Activated naive CD8-positive, alpha-beta T cell treated with anti-CD3 and anti-CD28 coated beads, Interleukin-2, amount 50 U/mL, for 16 hours (primary cell): ENCODE measurements at regions not wholly inside any gene's neighbourhood (a gene's known extent, or its start where the extent isn't known, plus 50 kb on each side); places are given as distances from the start of the nearest gene placed in this dataset.
"Not testable (repeated sequence)": the region's sequence is repeated elsewhere in the genome, so short reads cannot be mapped to it uniquely, and the experiment has no call there.

Experiments used
- DNase-seq: peaks from one replicate; pipeline ENCODE4 v3.0.0-alpha.2; 2020; ENCODE audit warnings: low read depth, low spot score

- no peak for DNase-seq
Observed at GRCh38 chr5:34553581-34553980, 102.5 kb upstream of the RAI14 start.

GRCh38 chr5:34554641-34555040 lies 101.5 kb upstream of the RAI14 start:
- DNase-seq: no peak

DNA sequence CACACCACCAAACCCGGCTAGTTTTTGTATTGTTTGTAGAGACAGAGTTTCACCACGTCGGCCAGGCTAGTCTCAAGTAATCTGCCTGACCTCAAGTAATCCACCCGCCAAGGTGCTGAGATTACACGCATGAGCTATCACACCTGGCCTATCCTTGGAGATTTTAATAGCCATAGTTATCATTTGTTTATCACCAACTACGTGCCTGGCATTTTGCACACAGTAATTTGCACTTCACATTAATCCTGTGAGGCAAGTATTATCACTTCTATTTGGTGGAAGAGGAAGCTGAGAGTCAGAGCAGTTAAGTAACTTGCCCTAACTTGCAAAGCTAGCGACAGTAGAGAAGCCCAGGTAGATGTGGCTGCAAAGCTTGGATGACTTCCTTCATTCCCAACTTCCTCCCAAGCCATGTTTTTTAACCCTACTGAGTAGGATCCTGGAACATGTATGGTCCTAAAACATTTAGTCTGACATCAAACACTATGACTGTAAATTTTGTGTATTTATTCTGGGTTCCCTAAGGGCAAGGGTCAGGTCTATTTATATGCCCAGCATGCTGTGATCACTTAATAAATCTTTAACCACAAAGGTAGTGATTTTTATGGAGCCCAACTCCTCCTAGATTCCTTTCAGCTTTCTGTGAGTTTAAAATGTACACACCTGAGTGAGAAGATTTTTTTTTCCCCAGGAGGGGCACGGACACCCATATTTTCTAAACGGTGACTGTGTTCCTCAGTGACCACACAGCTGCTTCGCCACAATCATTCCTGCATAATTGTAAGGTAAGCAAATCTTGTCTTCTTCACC lies 100.2 kb upstream of the RAI14 start:
- DNase-seq: no peak

DNA sequence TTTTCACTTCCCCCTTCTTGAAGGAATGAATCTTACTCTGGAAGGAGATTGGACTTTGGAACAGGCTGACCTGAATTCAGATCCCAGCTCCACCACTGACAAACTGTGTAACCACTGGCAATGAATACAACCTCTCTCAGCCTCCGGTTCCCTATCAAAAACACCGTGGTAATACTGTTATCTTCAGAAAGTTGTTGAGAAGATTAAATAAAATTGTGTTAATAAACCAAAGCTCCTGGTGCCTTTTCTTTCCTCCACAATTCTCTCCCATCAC lies 99.7 kb upstream of the RAI14 start:
- no peak for DNase-seq

GRCh38 chr5:34561581-34561980 lies 94.5 kb upstream of the RAI14 start:
- DNase-seq: not testable (repeated sequence)

DNA sequence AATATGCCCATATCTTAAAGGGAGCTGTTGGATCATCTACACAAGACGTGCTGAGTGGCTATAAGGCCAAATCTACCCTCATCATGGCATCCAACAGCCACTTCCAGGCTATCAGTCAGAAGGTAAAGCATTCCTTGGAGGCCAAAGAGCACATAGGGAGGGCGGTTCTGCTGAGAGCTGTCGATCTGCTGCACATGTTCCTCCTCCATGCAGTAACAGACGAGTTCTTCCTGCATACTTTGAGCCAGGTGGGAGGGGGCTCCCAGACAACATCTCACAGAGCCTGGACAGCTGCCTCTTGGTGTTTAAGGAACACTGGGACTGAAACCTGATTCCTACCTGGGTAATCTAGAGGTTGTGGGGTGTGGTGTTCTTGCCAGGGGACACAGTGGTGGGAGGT lies 93.3 kb upstream of the RAI14 start:
- DNase-seq: no peak

GRCh38 chr5:34563269-34563668 lies 92.9 kb upstream of the RAI14 start:
- DNase-seq: no peak

DNA sequence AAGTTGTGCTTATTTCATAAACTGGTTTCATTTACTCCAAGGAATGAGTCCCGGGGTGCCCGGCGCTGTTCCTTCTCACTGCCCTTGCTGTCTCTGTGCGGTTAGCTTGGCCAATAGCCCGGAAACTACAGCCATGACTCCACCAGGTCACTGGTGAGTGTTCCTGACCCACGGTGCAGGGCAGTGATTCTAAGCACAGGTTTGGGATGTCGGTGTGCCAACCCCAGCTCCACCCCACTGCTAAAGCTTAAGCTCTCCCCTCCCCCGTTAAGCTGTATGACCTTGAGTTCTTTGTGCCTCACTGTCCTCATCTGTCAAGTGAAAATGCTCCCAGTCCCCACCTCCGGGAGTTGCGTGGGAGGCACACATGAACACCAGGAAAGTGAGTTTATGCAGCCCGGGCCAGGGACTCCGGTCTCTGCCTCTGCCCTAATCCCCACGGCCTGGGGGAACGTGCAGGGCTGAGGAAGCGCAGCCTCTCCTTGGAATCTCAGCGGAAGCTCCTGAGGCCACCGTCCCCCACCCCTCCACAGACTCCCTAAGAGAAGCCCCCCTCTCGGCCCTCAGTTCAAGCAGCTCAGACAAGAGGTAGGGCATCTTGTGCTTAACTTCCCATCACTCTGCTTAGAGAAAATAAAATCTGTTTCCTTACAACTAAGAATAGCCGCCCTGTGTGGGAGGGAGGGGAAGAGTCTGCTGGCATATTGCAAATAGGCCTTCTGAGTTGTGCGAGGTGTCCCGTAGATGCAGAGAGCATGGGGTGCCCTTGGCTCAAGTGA lies 92.0 kb upstream of the RAI14 start:
- no peak for DNase-seq

DNA sequence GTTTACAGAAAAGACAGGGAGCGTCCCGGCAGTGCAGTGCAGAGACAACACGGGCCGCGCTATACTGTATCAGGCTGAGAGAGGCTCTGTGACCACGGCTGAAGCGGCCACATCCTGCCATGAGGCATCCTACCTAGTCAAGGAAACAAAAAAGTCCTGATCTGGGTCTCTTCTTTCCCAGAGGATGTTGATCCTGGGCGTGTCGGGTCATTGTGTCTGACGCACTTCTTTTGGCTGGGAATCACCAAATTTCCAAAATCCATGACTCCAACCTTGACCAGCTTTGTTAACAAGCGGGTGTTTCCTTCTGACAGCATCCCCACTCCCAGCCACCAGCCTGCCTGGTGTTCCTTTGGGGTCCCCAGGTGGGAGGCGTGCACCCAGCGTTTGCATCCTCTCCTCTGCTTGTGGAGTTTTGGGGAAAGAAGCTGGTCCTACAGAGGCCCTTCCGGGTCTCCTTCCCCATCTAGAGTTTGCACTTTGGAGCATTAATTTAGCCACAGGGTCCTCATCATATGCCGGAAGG lies 91.4 kb upstream of the RAI14 start:
- DNase-seq: no peak

GRCh38 chr5:34570143-34570542 lies 86.0 kb upstream of the RAI14 start:
- no peak for DNase-seq

GRCh38 chr5:34570721-34571676 lies 85.1 kb upstream of the RAI14 start:
- DNase-seq: no peak

GRCh38 chr5:34571677-34572041 lies 84.5 kb upstream of the RAI14 start:
- DNase-seq: no peak

GRCh38 chr5:34574936-34575467 lies 81.1 kb upstream of the RAI14 start:
- no peak for DNase-seq

DNA sequence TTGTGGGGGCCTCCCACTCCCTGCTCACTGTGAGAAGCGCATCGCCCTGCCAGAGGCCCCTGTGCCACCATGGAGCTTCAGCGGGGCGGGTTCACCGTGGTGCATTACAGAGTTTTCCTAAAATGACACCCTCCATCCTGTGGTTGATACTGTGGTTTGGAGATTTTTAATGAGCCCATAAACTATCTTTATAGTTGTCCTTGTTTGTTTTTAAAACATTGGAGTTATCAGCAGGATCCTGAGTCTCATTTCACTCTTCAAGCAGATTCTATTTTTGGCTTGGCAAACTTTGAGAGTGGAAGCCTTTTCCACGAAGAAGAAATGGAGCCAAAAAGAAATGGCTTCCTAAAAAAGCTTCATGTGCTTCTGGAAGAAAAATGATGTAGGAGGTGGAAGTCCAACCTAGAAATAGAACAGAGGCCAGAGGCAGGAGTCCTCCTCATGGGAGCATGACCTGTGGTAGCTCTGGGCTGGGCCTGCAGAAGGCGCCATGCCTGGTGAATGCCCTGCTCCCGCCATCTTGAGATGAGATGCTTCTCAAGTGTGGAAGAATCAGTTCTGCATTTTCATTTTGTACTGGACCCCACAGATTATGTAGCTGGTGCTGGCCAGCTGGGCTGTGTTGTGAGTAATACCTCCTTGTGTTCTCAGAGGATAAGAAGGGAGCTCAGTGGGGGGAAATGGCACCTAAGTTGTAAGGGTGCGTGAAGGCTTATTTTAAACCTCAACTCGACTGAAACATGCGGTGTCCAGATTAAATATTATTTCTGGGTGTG lies 79.0 kb upstream of the RAI14 start:
- no peak for DNase-seq

DNA sequence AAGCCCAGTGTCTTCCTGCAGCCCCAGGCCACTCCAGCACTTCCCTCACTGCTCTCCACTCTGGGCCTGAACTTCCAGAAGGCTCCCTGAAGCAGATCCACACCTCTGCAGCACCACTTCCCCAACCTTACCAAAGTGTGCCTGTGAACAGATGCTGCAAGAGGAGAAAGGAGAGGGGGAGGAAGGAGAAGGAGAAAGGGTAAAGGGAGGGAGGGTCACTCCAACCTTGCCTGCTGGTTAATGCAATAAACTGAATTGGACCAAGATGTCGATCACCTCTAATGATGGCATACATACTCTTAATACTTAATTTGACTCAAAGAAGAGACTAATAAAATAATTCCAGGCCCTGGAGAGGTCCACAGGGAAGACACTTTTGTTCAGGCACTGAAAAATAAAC lies 77.2 kb upstream of the RAI14 start:
- no peak for DNase-seq

DNA sequence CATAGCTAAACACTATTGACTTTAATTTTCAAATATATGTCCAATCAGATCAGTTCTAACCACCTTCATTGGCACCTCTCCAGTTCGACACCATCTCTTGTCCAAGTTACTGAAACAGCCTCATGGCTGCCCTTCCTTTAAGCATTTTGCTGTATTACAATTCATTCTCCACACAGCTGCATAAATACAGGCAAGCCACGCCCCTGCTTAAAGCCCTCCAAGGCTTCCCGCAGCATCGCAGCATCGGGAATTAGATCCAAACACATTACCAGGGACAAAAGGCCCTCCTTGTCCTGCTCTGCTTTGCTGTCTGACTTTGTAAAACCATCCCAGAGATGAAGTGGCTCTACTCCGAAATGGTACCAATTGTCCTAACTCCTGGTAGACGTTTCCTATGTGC lies 75.1 kb upstream of the RAI14 start:
- DNase-seq: no peak

DNA sequence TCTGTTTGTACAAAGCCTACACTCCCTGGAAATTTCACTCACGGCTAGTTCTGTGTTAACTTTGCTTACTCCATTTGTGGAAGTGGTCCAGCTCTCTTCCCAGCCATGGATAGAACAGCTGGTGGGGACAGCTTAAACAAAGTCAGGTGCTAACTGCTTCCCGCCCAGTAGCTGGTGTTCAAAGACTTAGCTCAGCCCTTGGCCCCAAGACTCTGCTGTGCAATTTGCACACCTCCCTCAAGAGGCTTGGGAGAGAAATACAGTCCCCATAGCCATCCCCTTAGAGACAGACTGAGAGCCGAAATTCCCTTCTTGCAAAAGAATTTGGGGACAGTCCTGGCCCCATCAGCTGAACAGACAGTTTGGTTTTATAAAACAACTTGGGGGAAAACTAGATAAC lies 73.8 kb upstream of the RAI14 start:
- no peak for DNase-seq

- DNase-seq: no peak
Observed at GRCh38 chr5:34583167-34583566, 73.0 kb upstream of the RAI14 start.

GRCh38 chr5:34584165-34584564 lies 72.0 kb upstream of the RAI14 start:
- no peak for DNase-seq

DNA sequence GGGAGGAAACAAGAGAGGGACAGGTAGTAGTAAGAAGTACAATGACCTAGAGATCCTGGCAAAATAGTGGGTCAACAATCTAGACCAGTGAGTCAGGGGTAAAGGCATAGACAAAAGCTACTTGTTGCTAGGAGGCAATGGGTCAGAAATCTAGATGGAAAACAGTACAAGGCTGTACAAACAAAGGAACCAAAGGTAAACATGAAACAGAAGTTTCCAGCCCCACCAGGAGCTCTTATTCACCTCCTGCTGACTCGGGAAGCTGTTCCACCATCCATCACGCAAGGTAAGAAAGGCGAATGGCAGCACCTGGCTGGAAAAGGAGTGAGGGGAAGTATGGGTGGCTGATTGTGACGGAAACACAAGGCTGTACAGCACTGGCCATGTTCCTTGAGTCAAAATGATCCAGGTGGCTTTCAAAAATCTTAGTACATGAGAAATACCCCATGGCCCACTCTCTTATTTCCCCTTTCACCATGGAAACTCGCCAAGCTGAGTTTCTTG lies 70.5 kb upstream of the RAI14 start:
- DNase-seq: no peak
